ENCODE measurements at regions not wholly inside any gene's neighbourhood (a gene's known extent, or its start where the extent isn't known, plus 50 kb on each side); places are given as distances from the start of the nearest gene placed in this dataset.

DNA sequence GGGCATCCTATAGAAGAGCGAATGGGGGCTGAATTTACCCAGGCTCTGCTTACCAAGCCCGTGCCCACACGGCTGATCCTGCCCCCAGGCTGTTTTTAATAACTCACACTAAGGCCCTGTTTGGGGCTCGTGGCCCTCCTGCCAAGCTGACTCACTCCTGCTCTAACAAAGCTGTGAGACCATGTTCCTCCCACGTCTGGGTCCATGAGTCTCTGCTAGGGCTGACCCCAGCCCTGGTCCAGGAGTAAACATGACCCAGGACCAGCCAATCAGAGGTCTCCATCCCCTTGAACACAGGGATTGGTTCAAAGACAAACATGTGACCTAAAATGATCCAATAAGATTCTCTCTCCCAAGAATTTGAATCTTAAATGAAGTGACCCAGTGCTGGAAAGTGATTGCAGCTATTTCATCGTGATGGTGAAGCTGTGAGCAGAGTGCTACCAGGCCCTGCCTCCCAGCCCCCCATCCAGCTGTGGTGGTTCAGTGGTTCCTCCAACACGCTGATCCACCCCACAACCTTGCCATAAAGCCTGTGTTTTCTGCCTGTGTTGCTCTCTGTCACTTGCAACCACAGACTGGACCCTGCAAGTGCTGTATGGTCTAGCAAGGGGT lies 57.2 kb downstream of the C16orf82 start:
- no peak for DNase-seq
- Mint-ChIP-seq H3K36me3 (ENCODE audit: low read depth) (no peaks in the 10 kb centered on the region), H3K4me3 (no peak overlapping the region), H3K27ac (no peak overlapping the region), H3K9me3 (ENCODE audit: low read depth) (peaks cover 7% of the 10 kb centered on the region), H3K4me1 (no peaks in the 10 kb centered on the region), H3K27me3 (no peaks in the 10 kb centered on the region)
- intact Hi-C loops (cut with DNase I, micrococcal nuclease) = no loop called here
- ATAC-seq = no peak
- ChIA-PET CTCF (no interaction called here), POLR2A (no interaction called here)

DNA sequence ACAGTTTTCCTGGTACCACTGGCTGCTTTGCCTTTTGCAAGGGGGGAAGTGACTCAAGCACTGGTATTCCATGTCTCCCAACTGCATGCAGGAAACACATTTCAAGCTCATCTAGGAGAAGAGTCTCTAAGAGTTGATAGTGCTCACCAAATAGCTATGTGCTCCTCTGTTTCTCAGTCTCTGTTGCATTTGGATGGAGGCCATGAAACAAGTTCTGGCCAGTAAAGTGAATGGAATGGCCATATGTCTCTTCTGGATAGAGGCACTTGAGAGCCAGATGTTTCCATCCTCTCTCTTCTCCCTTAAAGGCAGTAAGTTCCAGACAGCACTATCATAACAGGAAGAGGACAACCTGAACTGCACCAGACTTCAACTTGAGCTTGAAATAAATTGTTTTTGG lies 60.6 kb downstream of the C16orf82 start:
- no peaks in the 10 kb centered on the region for H3K4me1 Mint-ChIP-seq
- no peak for DNase-seq
- no peaks in the 10 kb centered on the region for H3K36me3 Mint-ChIP-seq (ENCODE audit: low read depth)
- intact Hi-C loops (cut with DNase I, micrococcal nuclease) = no loop called here
- H3K4me3 Mint-ChIP-seq = no peak overlapping the region
- ChIA-PET CTCF (interaction anchor here (0.6 to 1.4 kb wide), 3 partner anchors 17 to 31 kb away, joined by 3 to 4 read pairs (median 3); no protein-coding TSS in a partner anchor), POLR2A (no interaction called here)
- no peak for ATAC-seq
- peaks cover 13% of the 10 kb centered on the region for H3K9me3 Mint-ChIP-seq (ENCODE audit: low read depth)
- no peak overlapping the region for H3K27ac Mint-ChIP-seq
- no peaks in the 10 kb centered on the region for H3K27me3 Mint-ChIP-seq

DNA sequence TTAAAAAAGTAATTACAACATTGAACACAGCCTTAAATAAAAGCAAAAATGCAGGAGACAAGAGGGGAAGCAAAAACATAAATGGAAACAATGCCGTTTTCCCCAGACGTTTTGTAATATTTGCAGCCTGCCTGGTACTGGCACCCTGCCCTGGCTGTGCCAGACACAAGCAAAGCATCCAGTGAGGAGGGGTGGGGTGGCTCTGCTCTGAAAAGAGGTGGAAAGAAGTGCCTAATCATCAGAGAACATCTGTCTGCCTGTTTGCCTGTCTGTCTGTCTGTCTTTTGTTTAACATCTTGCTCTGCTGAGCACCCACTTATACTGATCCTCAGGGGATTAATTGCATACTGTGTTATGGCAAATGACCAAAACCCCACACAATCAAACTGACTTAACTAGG lies 62.7 kb downstream of the C16orf82 start:
- Mint-ChIP-seq H3K4me1 (no peaks in the 10 kb centered on the region), H3K27ac (no peak overlapping the region), H3K4me3 (no peak overlapping the region), H3K36me3 (ENCODE audit: low read depth) (no peaks in the 10 kb centered on the region), H3K9me3 (ENCODE audit: low read depth) (peaks cover 13% of the 10 kb centered on the region), H3K27me3 (no peaks in the 10 kb centered on the region)
- ChIA-PET CTCF (no interaction called here), POLR2A (no interaction called here)
- no peak for DNase-seq
- no peak for ATAC-seq
- intact Hi-C loops (cut with DNase I, micrococcal nuclease) = no loop called here

DNA sequence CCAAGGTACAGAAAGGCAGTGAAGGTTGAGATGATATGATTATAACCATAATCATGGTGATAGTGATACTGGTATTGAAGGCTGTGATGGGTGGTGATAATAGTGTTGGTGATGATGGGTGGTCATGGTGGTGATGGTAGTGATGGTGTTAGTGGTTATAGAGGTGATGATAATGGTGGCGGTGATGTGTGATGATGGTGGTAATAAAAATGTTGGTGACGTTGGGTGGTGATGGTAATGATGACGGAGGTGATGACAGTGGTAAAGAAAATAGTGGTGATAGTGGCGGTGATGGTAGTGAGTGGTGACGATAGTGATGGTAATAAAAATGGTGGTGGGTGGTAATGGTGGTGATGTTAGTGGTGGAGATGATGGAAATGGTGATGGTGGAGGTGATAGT lies 65.1 kb upstream of the KDM8 start:
- no peak for DNase-seq
- peaks cover 7% of the 10 kb centered on the region for H3K9me3 Mint-ChIP-seq (ENCODE audit: low read depth)
- H3K4me1 Mint-ChIP-seq = no peaks in the 10 kb centered on the region
- no peak overlapping the region for H3K4me3 Mint-ChIP-seq
- ChIA-PET POLR2A (no interaction called here), CTCF (no interaction called here)
- H3K27ac Mint-ChIP-seq = peak overlapping the region; percentile 27
- intact Hi-C loops (cut with DNase I, micrococcal nuclease) = no loop called here
- peaks cover 2% of the 10 kb centered on the region for H3K36me3 Mint-ChIP-seq (ENCODE audit: low read depth)
- peaks cover 3% of the 10 kb centered on the region for H3K27me3 Mint-ChIP-seq
- no peak for ATAC-seq

DNA sequence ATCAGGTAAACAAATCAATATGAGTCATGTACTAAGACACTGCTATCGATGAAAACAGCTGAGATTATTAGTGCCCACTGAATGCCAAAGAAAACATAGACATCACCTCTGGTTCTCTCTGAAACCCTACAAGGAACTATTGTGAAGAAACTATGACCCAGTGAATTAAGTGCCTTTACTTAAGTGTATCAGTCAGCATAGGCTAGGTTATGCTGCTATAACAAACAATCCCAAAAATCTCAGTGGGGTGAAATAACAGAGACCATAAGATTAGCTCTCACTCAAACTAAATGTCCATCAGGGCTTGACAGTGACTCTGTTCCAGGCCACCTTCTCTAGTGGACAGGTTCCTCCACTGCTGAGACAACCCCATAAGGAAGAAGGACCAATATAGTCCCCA lies 57.7 kb upstream of the KDM8 start:
- H3K27me3 Mint-ChIP-seq = peaks cover 4% of the 10 kb centered on the region
- DNase-seq (no peak), ATAC-seq (no peak)
- POLR2A ChIA-PET = no interaction called here
- no peaks in the 10 kb centered on the region for H3K36me3 Mint-ChIP-seq (ENCODE audit: low read depth)
- H3K4me3 Mint-ChIP-seq = no peak overlapping the region
- intact Hi-C loops (cut with DNase I, micrococcal nuclease) = no loop called here
- no peak overlapping the region for H3K27ac Mint-ChIP-seq
- H3K4me1 Mint-ChIP-seq = no peaks in the 10 kb centered on the region
- H3K9me3 Mint-ChIP-seq (ENCODE audit: low read depth) = peaks cover 10% of the 10 kb centered on the region
- CTCF ChIA-PET = interaction anchor here (1.3 to 1.4 kb wide), 2 partner anchors 36 to 313 kb away, joined by 3 read pairs; no protein-coding TSS in a partner anchor

DNA sequence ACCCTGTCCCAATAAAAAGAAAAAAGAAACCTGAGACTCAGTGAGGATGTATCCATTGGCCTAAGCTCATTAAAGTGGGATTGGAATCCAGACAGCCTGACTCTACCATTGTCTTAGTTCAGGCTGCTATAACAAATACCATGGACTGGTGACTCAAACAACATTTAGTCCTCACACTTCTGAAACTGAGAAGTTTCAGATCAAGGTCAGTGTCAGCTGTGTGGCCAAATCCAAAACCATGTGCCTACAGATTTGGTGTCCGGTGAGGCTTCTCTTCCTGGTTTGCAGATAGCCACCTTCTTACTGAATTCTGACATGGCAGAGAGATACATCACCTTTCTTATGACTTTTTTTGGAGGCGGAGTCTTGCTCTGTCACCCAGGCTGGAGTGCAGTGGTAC lies 53.3 kb upstream of the KDM8 start:
- no peak overlapping the region for H3K27ac Mint-ChIP-seq
- CTCF ChIA-PET = no interaction called here
- ATAC-seq (no peak), DNase-seq (no peak)
- H3K4me3 Mint-ChIP-seq = no peak overlapping the region
- H3K9me3 Mint-ChIP-seq (ENCODE audit: low read depth) = peaks cover 10% of the 10 kb centered on the region
- intact Hi-C loops (cut with DNase I, micrococcal nuclease) = no loop called here
- peaks cover 4% of the 10 kb centered on the region for H3K27me3 Mint-ChIP-seq
- H3K4me1 Mint-ChIP-seq = peaks cover 4% of the 10 kb centered on the region
- H3K36me3 Mint-ChIP-seq (ENCODE audit: low read depth) = no peaks in the 10 kb centered on the region
- POLR2A ChIA-PET = no interaction called here

DNA sequence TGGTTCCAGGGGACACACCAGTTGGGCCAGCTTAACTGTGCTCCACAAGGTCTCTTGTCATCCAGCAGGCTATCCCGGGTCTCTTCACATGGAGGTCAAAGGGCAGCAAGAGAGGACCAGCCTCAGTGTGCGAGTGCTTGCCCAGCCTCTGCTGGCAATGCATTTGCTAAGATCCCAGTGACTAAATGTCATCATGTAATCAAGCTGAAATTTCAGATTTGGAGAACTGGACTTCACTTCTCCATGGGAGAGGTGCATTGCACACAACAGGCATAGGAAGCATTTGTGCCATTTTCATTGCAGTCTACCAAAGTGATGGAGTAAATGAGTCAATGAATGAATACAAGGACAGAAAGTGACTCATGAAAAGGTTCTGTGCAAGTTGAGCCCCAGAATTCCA lies 51.2 kb upstream of the KDM8 start:
- Mint-ChIP-seq H3K27me3 (no peaks in the 10 kb centered on the region), H3K36me3 (ENCODE audit: low read depth) (no peaks in the 10 kb centered on the region), H3K27ac (no peak overlapping the region), H3K4me1 (peaks cover 9% of the 10 kb centered on the region), H3K4me3 (no peak overlapping the region), H3K9me3 (ENCODE audit: low read depth) (no peaks in the 10 kb centered on the region)
- ChIA-PET CTCF (interaction anchor here (0.7 to 5.0 kb wide), 8 partner anchors 18 to 221 kb away, joined by 3 to 37 read pairs (median 4); no protein-coding TSS in a partner anchor), POLR2A (no interaction called here)
- intact Hi-C loops (cut with DNase I, micrococcal nuclease) = no loop called here
- DNase-seq (no peak), ATAC-seq (no peak)

DNA sequence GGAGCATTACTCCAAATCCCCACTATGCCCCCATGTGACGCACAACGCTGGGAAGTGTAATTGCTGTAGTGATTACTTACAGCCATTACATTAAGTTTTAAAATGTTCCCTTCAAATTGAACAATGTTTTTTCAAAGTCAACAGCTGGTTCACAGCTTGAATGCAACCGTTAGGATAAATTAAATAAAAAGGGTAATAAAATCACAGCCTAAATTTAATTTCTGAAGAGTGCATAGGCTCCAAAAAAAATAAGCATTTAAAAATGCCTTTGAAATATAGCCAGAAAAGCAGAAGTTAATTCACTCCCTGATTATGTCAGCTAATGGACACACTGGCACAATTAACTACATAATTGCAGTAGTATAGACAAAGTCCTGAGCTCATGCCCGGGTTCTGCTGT lies 50.5 kb upstream of the KDM8 start:
- Mint-ChIP-seq H3K9me3 (ENCODE audit: low read depth) (no peaks in the 10 kb centered on the region), H3K4me3 (no peak overlapping the region), H3K4me1 (peaks cover 9% of the 10 kb centered on the region), H3K27ac (no peak overlapping the region), H3K27me3 (no peaks in the 10 kb centered on the region), H3K36me3 (ENCODE audit: low read depth) (no peaks in the 10 kb centered on the region)
- ChIA-PET POLR2A (no interaction called here), CTCF (interaction anchor here (0.6 to 5.0 kb wide), 14 partner anchors 9 to 307 kb away, joined by 3 to 37 read pairs (median 4); partner anchors contain the start of gene KDM8)
- intact Hi-C loops (cut with DNase I, micrococcal nuclease) = no loop called here
- no peak for ATAC-seq
- no peak for DNase-seq
